PC-3 (cell line): ENCODE measurements at regions not wholly inside any gene's neighbourhood (a gene's known extent, or its start where the extent isn't known, plus 50 kb on each side); places are given as distances from the start of the nearest gene placed in this dataset.

ENCODE experiments used
- EZH2 ChIP-seq: fragments of 300-600 bp; sonication (generic); IDR thresholded peaks from one replicate; pipeline ENCODE4 v1.6.1; 2017; ENCODE audit warnings: antibody characterized with exemption, mild to moderate bottlenecking, low read length; ENCODE audit not compliant: unreplicated experiment
- EZH2phosphoT487 ChIP-seq: fragments of 300-600 bp; sonication (generic); IDR thresholded peaks from 2 replicates; pipeline ENCODE4 v1.6.1; 2018; ENCODE audit warnings: mild to moderate bottlenecking, antibody characterized with exemption, low read length, borderline replicate concordance

DNA sequence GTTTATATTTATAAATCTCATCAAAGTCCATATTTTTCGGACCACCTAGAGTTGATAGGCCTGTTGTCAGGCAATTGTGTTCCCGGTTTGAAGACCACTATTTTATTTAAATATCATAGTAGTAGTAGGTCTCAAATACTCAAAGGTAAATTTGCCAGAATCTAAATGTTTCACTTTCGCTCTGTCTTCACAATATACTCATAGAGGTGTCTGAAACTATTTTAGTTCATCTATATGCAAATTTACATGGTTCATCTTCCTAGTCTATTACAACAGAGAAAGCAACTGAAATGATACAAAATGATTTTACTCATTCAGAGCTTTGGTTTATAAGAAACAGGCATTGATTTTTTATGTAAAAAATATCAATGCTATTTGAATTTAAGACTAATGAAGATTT is 1897.5 kb downstream of the EFNA5 start:
- TF ChIP-seq EZH2phosphoT487 (no peak), EZH2 (no peak)
